ENCODE measurements at regions not wholly inside any gene's neighbourhood (a gene's known extent, or its start where the extent isn't known, plus 50 kb on each side); places are given as distances from the start of the nearest gene placed in this dataset.

DNA sequence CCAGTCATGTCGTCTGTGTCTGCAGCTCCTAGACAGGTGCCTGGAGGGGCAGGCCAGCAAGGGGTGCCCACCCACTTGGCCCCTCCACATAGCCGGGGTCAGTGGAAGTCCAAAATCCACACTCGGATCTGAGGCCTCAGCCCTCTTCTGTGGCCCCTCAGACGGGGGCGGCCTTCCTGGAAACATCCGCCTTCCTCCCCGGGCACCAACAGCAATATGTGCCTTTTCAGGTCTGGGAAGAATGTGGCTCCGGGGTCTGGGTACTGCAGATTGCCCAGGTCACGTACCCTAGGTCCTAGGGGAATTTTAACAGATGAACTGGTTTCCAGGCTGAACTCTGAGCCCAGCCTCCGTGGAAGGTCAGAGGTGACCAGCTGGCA lies 208.6 kb downstream of the CTTN start:
- TF ChIP-seq CTCF (conservative IDR thresholded peaks at IDR 0.05), result no peak
- no peak for TF ChIP-seq EZH2 (IDR thresholded peaks at IDR 0.05; ENCODE audit: low read depth)
